Breast epithelium (tissue), 3 donors: ENCODE measurements at regions not wholly inside any gene's neighbourhood (a gene's known extent, or its start where the extent isn't known, plus 50 kb on each side); places are given as distances from the start of the nearest gene placed in this dataset.

Source experiments
- POLR2A ChIP-seq: fragments of 450-650 bp; IDR thresholded peaks from one replicate; pipeline ENCODE4 v1.6.1; 2016; ENCODE audit warnings: antibody characterized with exemption, mild to moderate bottlenecking, moderate library complexity
- TF ChIP-seq, protein P1 (sequence below), 3 donors: fragments of 450-650 bp; IDR thresholded peaks; one replicate each; pipeline ENCODE4 v1.5.1; 2016 to 2017; ENCODE audit warnings: antibody characterized with exemption in 3 of 3, mild to moderate bottlenecking in 3 of 3, moderate library complexity in 3 of 3

DNA sequence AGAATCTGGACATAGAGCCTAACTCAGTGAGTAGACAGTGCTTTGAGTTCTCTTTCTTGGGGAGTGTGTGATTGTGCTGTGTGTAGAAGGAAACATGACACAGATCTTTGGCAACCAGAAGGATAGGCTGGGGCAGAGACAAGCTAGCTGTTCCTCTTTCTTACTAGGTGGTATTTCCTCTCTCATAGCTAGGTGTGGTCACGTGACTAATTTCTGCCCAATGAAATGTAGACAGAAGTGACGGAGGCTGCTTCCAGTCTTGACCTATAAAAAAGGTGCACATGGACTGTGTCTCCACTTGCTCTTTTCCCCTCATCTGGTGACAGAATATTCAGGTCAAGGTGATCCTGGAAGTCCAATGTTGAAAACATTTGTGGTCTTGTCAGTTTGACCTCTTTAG, 92.5 kb upstream of the NFIB start:
- TF ChIP-seq, protein P1, sequence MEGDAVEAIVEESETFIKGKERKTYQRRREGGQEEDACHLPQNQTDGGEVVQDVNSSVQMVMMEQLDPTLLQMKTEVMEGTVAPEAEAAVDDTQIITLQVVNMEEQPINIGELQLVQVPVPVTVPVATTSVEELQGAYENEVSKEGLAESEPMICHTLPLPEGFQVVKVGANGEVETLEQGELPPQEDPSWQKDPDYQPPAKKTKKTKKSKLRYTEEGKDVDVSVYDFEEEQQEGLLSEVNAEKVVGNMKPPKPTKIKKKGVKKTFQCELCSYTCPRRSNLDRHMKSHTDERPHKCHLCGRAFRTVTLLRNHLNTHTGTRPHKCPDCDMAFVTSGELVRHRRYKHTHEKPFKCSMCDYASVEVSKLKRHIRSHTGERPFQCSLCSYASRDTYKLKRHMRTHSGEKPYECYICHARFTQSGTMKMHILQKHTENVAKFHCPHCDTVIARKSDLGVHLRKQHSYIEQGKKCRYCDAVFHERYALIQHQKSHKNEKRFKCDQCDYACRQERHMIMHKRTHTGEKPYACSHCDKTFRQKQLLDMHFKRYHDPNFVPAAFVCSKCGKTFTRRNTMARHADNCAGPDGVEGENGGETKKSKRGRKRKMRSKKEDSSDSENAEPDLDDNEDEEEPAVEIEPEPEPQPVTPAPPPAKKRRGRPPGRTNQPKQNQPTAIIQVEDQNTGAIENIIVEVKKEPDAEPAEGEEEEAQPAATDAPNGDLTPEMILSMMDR (IDR thresholded peaks at IDR 0.05) = no peak
- TF ChIP-seq POLR2A = no peak
